AG10803 (cell line): ENCODE measurements at regions not wholly inside any gene's neighbourhood (a gene's known extent, or its start where the extent isn't known, plus 50 kb on each side); places are given as distances from the start of the nearest gene placed in this dataset.

Experiments used
- DNase-seq: peaks from one replicate; pipeline ENCODE4 v3.0.0; 2010; ENCODE audit warnings: low read depth
- H3K4me3 ChIP-seq: 2 replicates; pipeline ENCODE4 v1.5.1; 2011; ENCODE audit warnings: mild to moderate bottlenecking, low read length, control low read depth
- CTCF ChIP-seq: conservative IDR thresholded peaks from 2 replicates; pipeline ENCODE4 v1.5.1; 2011; ENCODE audit warnings: mild to moderate bottlenecking, low read length, control low read depth, inconsistent platforms

GRCh38 chr10:125397608-125398007 lies 237.2 kb upstream of the CTBP2 start:
- no peak for DNase-seq
- TF ChIP-seq CTCF = no peak
- no peak overlapping the region for H3K4me3 ChIP-seq

GRCh38 chr10:125396676-125397075 lies 236.3 kb upstream of the CTBP2 start:
- DNase-seq = peak; percentile 84
- TF ChIP-seq CTCF = no peak
- H3K4me3 ChIP-seq = no peak overlapping the region

- DNase-seq = no peak
- no peak overlapping the region for H3K4me3 ChIP-seq
- TF ChIP-seq CTCF = no peak
Measured at GRCh38 chr10:125392609-125393008, 232.2 kb upstream of the CTBP2 start.

- DNase-seq = peak; percentile 43
- TF ChIP-seq CTCF = no peak
- H3K4me3 ChIP-seq = no peak overlapping the region
Measured at GRCh38 chr10:125392154-125392553, 231.8 kb upstream of the CTBP2 start.

- no peak for TF ChIP-seq CTCF
- no peak for DNase-seq
- H3K4me3 ChIP-seq = no peak overlapping the region
Measured at GRCh38 chr10:125389648-125390047, 229.3 kb upstream of the CTBP2 start.

- TF ChIP-seq CTCF = no peak
- no peak for DNase-seq
- H3K4me3 ChIP-seq = no peak overlapping the region
Measured at GRCh38 chr10:125379592-125379991, 219.2 kb upstream of the CTBP2 start.

GRCh38 chr10:125377368-125377767 lies 217.0 kb upstream of the CTBP2 start:
- peak; percentile 41 for DNase-seq

More at GRCh38 chr10:125377368-125377767, 217.0 kb upstream of the CTBP2 start:
- no peak overlapping the region for H3K4me3 ChIP-seq
- TF ChIP-seq CTCF = no peak
